Trophoblast cell (in vitro differentiated cells and primary cell): ENCODE measurements at regions not wholly inside any gene's neighbourhood (a gene's known extent, or its start where the extent isn't known, plus 50 kb on each side); places are given as distances from the start of the nearest gene placed in this dataset.
A peak's percentile ranks its signal among the peaks of the same experiment; 100 is the strongest.

Experiments
- DNase-seq, 2 donors: peaks; one replicate each; pipeline ENCODE4 v3.0.0-alpha.2; 2016
- H2AFZ ChIP-seq: 2 replicates; pipeline ENCODE4 v1.6.1; 2013; ENCODE audit warnings: low read length, moderate library complexity, mild to moderate bottlenecking; ENCODE audit not compliant: insufficient read depth, poor library complexity
- H2AK5ac ChIP-seq: 2 replicates; pipeline ENCODE4 v1.6.1; 2013; ENCODE audit warnings: mild to moderate bottlenecking, low read length
- H2BK120ac ChIP-seq: 2 replicates; pipeline ENCODE4 v1.6.1; 2013; ENCODE audit warnings: low read length, mild to moderate bottlenecking, moderate library complexity; ENCODE audit not compliant: insufficient read depth, poor library complexity
- H2BK12ac ChIP-seq: 2 replicates; pipeline ENCODE4 v1.6.1; 2013; ENCODE audit warnings: mild to moderate bottlenecking, low read length, moderate library complexity
- H2BK5ac ChIP-seq: 2 replicates; pipeline ENCODE4 v1.6.1; 2013; ENCODE audit warnings: low read length, low read depth, moderate library complexity, mild to moderate bottlenecking; ENCODE audit not compliant: poor library complexity
- H3K14ac ChIP-seq: 2 replicates; pipeline ENCODE4 v1.6.1; 2013; ENCODE audit warnings: mild to moderate bottlenecking, low read length
- H3K18ac ChIP-seq: 2 replicates; pipeline ENCODE4 v1.6.1; 2013; ENCODE audit warnings: mild to moderate bottlenecking, low read length
- H3K23ac ChIP-seq: 2 replicates; pipeline ENCODE4 v1.6.1; 2013; ENCODE audit warnings: low read length
- H3K27ac ChIP-seq: 2 replicates; pipeline ENCODE4 v1.5.1; 2013; ENCODE audit warnings: low read depth, mild to moderate bottlenecking, inconsistent platforms, low read length, moderate library complexity
- H3K27me3 ChIP-seq: 2 replicates; pipeline ENCODE4 v1.6.1; 2013; ENCODE audit warnings: inconsistent platforms, mild to moderate bottlenecking, low read length, moderate library complexity; ENCODE audit not compliant: insufficient read depth
- H3K36me3 ChIP-seq, 2 experiments: 1 replicate in 1 of 2; 2 replicates in 1 of 2; pipeline ENCODE4 v1.6.1; 2013; ENCODE audit warnings: low read length in 2 of 2, mild to moderate bottlenecking in 2 of 2, moderate library complexity in 1 of 2; ENCODE audit not compliant: insufficient read depth in 2 of 2, control insufficient read depth in 1 of 2
- H3K4ac ChIP-seq: 2 replicates; pipeline ENCODE4 v1.6.1; 2013; ENCODE audit warnings: low read depth, mild to moderate bottlenecking, low read length, moderate library complexity
- H3K4me1 ChIP-seq, 2 experiments: 1 replicate in 1 of 2; 2 replicates in 1 of 2; pipeline ENCODE4 v1.6.1; 2013; ENCODE audit warnings: low read length in 2 of 2, mild to moderate bottlenecking in 2 of 2, moderate library complexity in 1 of 2; ENCODE audit not compliant: insufficient read depth in 2 of 2, control insufficient read depth in 1 of 2
- H3K4me2 ChIP-seq: 2 replicates; pipeline ENCODE4 v1.6.1; 2013; ENCODE audit warnings: inconsistent platforms, mild to moderate bottlenecking, low read length, moderate library complexity
- H3K4me3 ChIP-seq: 2 replicates; pipeline ENCODE4 v1.5.1; 2013; ENCODE audit warnings: mild to moderate bottlenecking, low read depth, low read length, inconsistent platforms
- H3K79me1 ChIP-seq: one replicate; pipeline ENCODE4 v1.6.1; 2013; ENCODE audit warnings: low read length
- H3K79me2 ChIP-seq: 2 replicates; pipeline ENCODE4 v1.6.1; 2013; ENCODE audit warnings: low read length, mild to moderate bottlenecking; ENCODE audit not compliant: control insufficient read depth, insufficient read depth, poor library complexity
- H3K9ac ChIP-seq: 2 replicates; pipeline ENCODE4 v1.6.1; 2013; ENCODE audit warnings: mild to moderate bottlenecking, low read length
- H3K9me3 ChIP-seq: 2 replicates; pipeline ENCODE4 v1.6.1; 2013; ENCODE audit warnings: low read depth, mild to moderate bottlenecking, control low read depth, inconsistent platforms, low read length; ENCODE audit not compliant: insufficient read depth
- H4K12ac ChIP-seq: 2 replicates; pipeline ENCODE4 v1.6.1; 2013; ENCODE audit warnings: low read depth, mild to moderate bottlenecking, low read length, moderate library complexity
- H4K8ac ChIP-seq: 2 replicates; pipeline ENCODE4 v1.6.1; 2013; ENCODE audit warnings: low read depth, mild to moderate bottlenecking, low read length, moderate library complexity
- H4K91ac ChIP-seq: one replicate; pipeline ENCODE4 v1.6.1; 2013; ENCODE audit warnings: low read depth, mild to moderate bottlenecking, low read length, moderate library complexity
- WGBS: extraction: QIAGEN DNeasy Blood & Tissue Kit; methylation state at CpG from one replicate; pipeline ENCODE4 v1.1.7; 2013; ENCODE audit warnings: missing lambda C conversion rate; ENCODE audit not compliant: insufficient read length, insufficient coverage; ENCODE audit errors: extremely low coverage; 5-methylcytosine and 5-hydroxymethylcytosine counted together

DNA sequence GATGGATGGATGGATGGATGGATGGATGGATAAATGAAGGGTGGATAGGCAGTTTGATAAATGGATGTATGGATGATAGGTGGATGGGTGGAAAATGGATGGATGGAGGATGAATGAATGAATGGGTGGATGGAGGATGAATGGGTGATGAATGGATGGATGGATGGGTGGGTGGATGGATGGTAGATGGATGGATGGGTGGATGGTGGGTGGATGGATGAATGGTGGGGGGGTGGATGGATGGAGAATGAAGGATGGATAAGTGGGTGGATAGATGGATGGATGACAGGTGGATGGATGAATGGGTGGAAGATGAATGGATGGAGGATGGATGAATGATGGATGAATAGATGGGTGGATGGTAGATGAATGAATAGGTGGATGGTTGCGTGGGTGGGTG is 70.1 kb upstream of the BCO1 start:
- H3K18ac ChIP-seq, result no peak overlapping the region
- no peak overlapping the region for H3K27ac ChIP-seq
- H3K14ac ChIP-seq, result no peak overlapping the region
- H3K23ac ChIP-seq, result no peak overlapping the region
- no peaks in the 10 kb centered on the region for H3K4me1 ChIP-seq
- H3K4me3 ChIP-seq, result no peak overlapping the region
- peaks cover 0 to 3% of the 10 kb centered on the region in 2 experiments for H3K36me3 ChIP-seq
- no peak overlapping the region for H2BK5ac ChIP-seq
- H2AK5ac ChIP-seq, result no peak overlapping the region
- H2AFZ ChIP-seq, result no peak overlapping the region
- H2BK12ac ChIP-seq, result no peak overlapping the region
- no peak overlapping the region for H4K12ac ChIP-seq
- no peaks in the 10 kb centered on the region for H3K79me2 ChIP-seq
- no peaks in the 10 kb centered on the region for H3K27me3 ChIP-seq
- H3K79me1 ChIP-seq, result no peaks in the 10 kb centered on the region
- H3K4ac ChIP-seq, result no peak overlapping the region
- H4K91ac ChIP-seq, result no peak overlapping the region
- DNase-seq, result no peak
- H4K8ac ChIP-seq, result no peak overlapping the region
- no peak overlapping the region for H3K4me2 ChIP-seq
- 100% methylated on average over 1 of the region's 1 CpG for WGBS
- no peak overlapping the region for H3K9ac ChIP-seq
- no peak overlapping the region for H2BK120ac ChIP-seq
- peaks cover 2% of the 10 kb centered on the region for H3K9me3 ChIP-seq

- no CpG with 5 or more reads among the region's 6 CpGs for WGBS
- Histone ChIP-seq H3K18ac (no peak overlapping the region), H3K79me2 (no peaks in the 10 kb centered on the region), H4K12ac (no peak overlapping the region), H3K27me3 (no peaks in the 10 kb centered on the region), H3K9me3 (peaks cover 2% of the 10 kb centered on the region), H3K9ac (no peak overlapping the region), H3K79me1 (no peaks in the 10 kb centered on the region), H3K27ac (no peak overlapping the region), H3K14ac (no peak overlapping the region), H3K4ac (no peak overlapping the region), H2AK5ac (no peak overlapping the region), H3K23ac (no peak overlapping the region), H2BK120ac (no peak overlapping the region), H2BK12ac (no peak overlapping the region), H3K4me1 (no peaks in the 10 kb centered on the region), H4K91ac (no peak overlapping the region), H2BK5ac (no peak overlapping the region), H3K4me3 (no peak overlapping the region), H4K8ac (no peak overlapping the region), H3K36me3 (peaks cover 0 to 3% of the 10 kb centered on the region in 2 experiments), H3K4me2 (no peak overlapping the region), H2AFZ (no peak overlapping the region)
- no peak for DNase-seq
These were observed 70.6 kb upstream of the BCO1 start for GRCh38 chr16:81167851-81168250.

DNA sequence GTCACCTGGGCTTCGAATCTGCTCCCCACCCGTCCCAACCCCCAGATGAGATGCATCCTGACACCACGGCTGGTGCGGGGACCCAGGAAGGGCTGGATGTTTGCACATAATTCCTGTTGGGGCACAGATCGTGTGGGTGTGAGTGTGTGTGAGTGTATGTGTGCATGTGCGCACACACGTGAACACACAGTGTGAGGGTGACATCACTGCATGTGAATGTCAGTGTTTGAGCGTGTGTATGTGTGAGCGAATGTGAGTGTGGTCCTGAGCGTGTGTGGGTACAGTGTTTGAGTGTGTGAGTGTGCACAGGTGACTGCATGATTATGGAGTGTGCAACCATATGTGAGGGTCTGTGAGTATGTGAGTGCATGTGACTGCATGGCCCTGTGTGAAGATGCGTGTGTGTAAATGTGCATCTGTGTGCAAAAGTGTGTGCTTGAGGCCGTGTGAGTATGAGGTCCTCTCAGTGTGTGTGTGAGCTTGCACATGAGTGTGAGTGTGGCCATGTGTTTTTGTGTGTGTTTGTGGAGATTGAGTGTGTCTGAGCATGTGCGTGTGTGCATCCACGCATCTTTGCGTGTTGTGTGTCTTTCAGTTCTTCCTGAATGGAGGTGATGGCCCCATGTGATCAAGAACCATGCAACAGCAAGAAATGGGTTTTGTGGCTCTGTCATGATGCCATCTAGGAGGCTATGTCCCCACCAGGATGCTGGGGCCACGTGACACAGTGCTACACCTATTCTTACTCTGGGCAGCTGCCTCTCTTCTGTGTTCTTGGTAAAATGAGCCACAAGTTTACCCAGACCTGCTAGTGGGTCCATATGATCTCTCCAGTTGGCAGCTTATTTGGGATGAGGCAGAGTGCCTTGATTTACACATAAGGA is 70.5 kb upstream of the GCSH start:
- H3K79me2 ChIP-seq, result no peaks in the 10 kb centered on the region
- H2BK120ac ChIP-seq, result no peak overlapping the region
- no peak overlapping the region for H3K27ac ChIP-seq
- no peak overlapping the region for H3K14ac ChIP-seq
- no CpG with 5 or more reads among the region's 16 CpGs for WGBS
- H3K27me3 ChIP-seq, result no peaks in the 10 kb centered on the region
- no peaks in the 10 kb centered on the region for H3K4me1 ChIP-seq
- H3K23ac ChIP-seq, result peak overlapping the region; percentile 50
- H2AFZ ChIP-seq, result no peak overlapping the region
- DNase-seq, result no peak
- H2BK5ac ChIP-seq, result no peak overlapping the region
- peaks cover 2% of the 10 kb centered on the region for H3K9me3 ChIP-seq
- no peak overlapping the region for H4K91ac ChIP-seq
- no peak overlapping the region for H4K12ac ChIP-seq
- no peak overlapping the region for H2AK5ac ChIP-seq
- H3K79me1 ChIP-seq, result no peaks in the 10 kb centered on the region
- H2BK12ac ChIP-seq, result no peak overlapping the region
- no peak overlapping the region for H3K4ac ChIP-seq
- no peak overlapping the region for H3K4me2 ChIP-seq
- H3K18ac ChIP-seq, result no peak overlapping the region
- no peaks in the 10 kb centered on the region for H3K36me3 ChIP-seq
- H3K4me3 ChIP-seq, result peak overlapping the region; percentile 16
- H4K8ac ChIP-seq, result no peak overlapping the region
- no peak overlapping the region for H3K9ac ChIP-seq

- no peak overlapping the region for H3K27ac ChIP-seq
- no peak for DNase-seq
- no peak overlapping the region for H4K12ac ChIP-seq
- no peaks in the 10 kb centered on the region for H3K79me2 ChIP-seq
- no peak overlapping the region for H3K14ac ChIP-seq
- H2AK5ac ChIP-seq, result no peak overlapping the region
- no peak overlapping the region for H3K9ac ChIP-seq
- H3K36me3 ChIP-seq, result no peaks in the 10 kb centered on the region
- H3K4me1 ChIP-seq, result no peaks in the 10 kb centered on the region
- no peak overlapping the region for H4K8ac ChIP-seq
- WGBS, result no CpG with 5 or more reads among the region's 12 CpGs
- H3K18ac ChIP-seq, result no peak overlapping the region
- H3K4me2 ChIP-seq, result no peak overlapping the region
- peaks cover 5% of the 10 kb centered on the region for H3K9me3 ChIP-seq
- H2BK120ac ChIP-seq, result no peak overlapping the region
- no peak overlapping the region for H3K23ac ChIP-seq
- H2BK5ac ChIP-seq, result no peak overlapping the region
- no peak overlapping the region for H4K91ac ChIP-seq
- H2AFZ ChIP-seq, result no peak overlapping the region
- H2BK12ac ChIP-seq, result no peak overlapping the region
- no peaks in the 10 kb centered on the region for H3K27me3 ChIP-seq
- no peak overlapping the region for H3K4ac ChIP-seq
- H3K4me3 ChIP-seq, result no peak overlapping the region
- H3K79me1 ChIP-seq, result no peaks in the 10 kb centered on the region
These were observed 69.4 kb upstream of the GCSH start for GRCh38 chr16:81165411-81166097.
